Adrenal gland (tissue), 5 donors: ENCODE measurements at regions not wholly inside any gene's neighbourhood (a gene's known extent, or its start where the extent isn't known, plus 50 kb on each side); places are given as distances from the start of the nearest gene placed in this dataset.

Experiments
- CTCF ChIP-seq, 6 experiments: fragments of 450-650 bp in 4 of 6; fragments of 200-600 bp in 2 of 6; sonication (generic) in 1 of 6; IDR thresholded peaks; 1 replicate in 5 of 6; 2 replicates in 1 of 6; pipeline versions ENCODE4 v1.5.1 to v1.8.0; 2016 to 2021; ENCODE audit warnings: antibody characterized with exemption in 6 of 6, mild to moderate bottlenecking in 2 of 6, moderate library complexity in 1 of 6
- POLR2A ChIP-seq, 2 donors: fragments of 450-650 bp; IDR thresholded peaks; one replicate each; pipeline ENCODE4 v1.6.1; 2017; ENCODE audit warnings: antibody characterized with exemption in 2 of 2, mild to moderate bottlenecking in 2 of 2, moderate library complexity in 1 of 2
- donor health status: DM: no; HTN: no; CAD: no.

DNA sequence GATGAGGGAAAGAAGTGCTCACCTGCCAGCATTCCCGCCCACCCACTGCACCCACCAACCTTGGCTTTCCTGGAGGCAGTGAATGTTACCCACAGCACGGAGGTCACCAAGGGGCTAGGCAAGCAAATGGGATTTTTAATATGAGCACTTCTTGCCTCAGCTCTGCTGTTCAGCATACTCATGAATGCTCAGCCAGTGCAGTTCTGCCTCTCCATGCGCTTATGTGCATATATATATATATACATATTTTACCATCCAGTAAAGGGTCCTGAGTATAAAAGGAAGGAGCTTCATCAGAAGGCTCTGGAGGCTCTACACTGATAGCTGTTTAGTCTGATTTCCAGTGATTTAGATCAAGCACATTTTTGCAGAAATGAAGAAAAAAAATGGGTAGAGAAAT, 366.9 kb downstream of the SIPA1L2 start:
- TF ChIP-seq CTCF (IDR thresholded peaks at IDR 0.05) (no peak), POLR2A (IDR thresholded peaks at IDR 0.05) (no peak)
